GM21515 (cell line): ENCODE measurements at regions not wholly inside any gene's neighbourhood (a gene's known extent, or its start where the extent isn't known, plus 50 kb on each side); places are given as distances from the start of the nearest gene placed in this dataset.
"Not testable (repeated sequence)": the region's sequence is repeated elsewhere in the genome, so short reads cannot be mapped to it uniquely, and the experiment has no call there.

Experiments
- ATAC-seq: cut with Tn5 transposase; IDR thresholded peaks from one replicate; pipeline ENCODE4 v1.9.1; 2021; ENCODE audit not compliant: unreplicated experiment

DNA sequence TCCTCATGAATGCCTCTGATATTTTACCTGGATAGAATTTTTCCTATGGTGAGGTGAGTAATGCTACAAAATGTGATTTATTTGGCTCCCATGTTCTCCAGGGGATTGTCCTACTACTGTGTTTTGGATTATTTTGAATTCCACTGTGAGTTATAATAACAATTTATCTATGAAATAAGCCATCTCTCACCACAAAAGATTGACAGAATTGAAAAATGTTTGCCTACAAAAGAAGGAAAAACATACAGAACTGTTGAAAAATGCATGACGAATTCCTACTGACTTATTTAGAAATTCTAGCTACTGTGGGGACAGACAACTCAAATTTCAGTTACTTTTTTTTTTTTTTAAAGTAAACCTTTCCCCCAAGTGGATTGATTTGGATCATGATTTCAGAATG is 463.7 kb upstream of the GRIN3A start:
- no peak for ATAC-seq

DNA sequence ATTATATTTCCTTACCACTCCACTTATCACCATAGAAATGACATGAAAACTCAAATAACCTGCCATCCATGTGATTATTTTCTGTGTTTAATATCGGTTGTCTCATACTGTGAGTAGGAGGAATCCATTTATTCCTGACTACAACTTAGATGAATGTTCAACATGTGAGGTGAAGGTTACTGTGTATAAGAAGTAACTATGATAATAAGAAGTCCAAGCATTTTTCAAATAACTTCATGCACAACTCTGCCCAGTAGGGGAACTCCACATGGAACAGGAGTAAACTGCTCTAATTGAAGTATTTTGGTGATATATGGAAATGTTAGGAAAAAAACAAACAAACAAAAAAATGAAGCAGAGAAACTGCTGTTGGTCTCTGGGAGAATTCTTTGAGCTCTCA is 447.5 kb upstream of the GRIN3A start:
- no peak for ATAC-seq

DNA sequence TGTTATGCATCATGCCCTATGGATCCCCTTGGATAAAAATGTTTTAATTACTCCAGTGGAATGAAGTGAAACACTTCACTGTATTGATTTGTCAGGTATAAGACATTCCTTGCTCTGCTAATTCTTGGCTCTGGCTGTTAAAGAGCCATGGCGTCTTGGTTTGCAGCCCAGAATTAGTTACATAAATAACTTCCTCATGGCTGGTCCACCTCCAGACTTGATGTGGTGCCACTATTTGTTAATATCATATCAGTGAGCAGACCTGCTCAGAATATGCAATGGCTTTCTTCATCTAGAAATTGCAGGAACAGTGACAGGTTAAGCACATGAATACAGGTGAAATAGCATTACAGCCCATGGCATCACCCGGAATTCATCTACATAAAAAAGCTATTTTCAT is 446.9 kb upstream of the GRIN3A start:
- ATAC-seq: no peak

DNA sequence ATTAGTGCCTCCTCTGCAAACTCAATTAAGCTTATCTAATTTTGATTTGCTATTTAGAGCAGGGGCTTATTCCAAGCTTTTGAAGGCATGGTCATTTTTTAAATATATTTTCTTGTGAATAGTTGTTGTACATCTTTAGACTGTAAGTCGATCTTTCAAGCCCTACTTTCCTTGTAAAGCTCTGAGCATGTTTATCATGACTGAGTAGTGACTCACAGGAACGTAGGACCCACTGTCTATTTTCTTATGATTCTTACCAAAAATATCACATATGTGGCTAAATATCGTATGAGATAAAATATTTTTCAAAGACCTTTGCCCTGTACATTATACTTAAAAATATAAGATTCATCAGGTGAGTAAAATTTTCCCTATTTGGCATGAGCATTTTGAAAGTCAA is 440.4 kb upstream of the GRIN3A start:
- ATAC-seq: no peak

DNA sequence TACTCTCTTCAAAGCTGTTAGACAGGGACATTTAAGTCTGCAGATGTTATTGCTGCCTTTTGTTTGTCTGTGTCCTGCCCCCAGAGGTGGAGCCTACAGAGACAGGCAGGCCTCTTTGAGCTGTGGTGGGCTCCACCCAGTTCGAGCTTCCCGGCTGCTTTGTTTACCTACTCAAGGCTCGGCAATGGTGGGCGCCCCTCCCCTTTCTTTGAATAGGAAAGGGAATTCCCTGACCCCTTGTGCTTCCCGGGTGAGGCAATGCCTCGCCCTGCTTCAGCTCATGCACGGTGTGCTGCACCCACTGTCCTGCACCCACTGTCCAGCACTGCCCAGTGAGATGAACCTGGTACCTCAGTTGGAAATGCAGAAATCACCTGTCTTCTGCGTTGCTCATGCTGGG is 435.8 kb upstream of the GRIN3A start:
- ATAC-seq: not testable (repeated sequence)

DNA sequence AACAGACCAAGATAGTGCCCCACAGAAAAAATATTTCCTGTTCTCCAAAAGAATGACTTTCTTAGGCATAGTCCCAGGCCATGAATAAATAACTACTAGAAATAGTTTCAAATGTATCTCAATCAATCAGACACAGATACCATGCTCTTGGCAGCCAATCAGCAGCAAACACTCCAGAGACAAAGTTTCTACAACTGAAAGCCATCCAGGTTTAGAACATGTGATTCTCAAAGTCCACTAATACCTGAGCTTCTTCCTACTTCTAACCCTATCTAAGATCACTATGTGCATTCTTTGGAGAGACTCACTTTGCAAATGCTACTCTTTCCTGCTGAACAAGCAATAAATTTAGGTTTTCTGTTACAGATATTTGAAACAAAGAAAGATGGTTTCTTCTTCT is 425.8 kb upstream of the GRIN3A start:
- no peak for ATAC-seq

DNA sequence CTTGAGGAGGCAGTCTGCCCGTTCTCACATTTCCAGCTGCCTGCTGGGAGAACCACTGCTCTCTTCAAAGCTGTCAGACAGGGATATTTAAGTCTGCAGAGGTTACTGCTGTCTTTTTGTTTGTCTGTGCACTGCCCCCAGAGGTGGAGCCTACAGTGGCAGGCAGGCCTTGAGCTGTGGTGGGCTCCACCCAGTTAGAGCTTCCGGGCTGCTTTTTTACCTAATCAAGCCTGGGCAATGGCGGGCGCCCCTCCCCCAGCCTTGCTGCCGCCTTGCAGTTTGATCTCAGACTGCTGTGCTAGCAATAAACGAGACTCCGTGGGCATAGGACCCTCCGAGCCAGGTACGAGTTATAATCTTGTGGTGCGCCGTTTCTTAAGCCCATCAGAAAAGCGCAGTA is 414.6 kb upstream of the GRIN3A start:
- not testable (repeated sequence) for ATAC-seq

DNA sequence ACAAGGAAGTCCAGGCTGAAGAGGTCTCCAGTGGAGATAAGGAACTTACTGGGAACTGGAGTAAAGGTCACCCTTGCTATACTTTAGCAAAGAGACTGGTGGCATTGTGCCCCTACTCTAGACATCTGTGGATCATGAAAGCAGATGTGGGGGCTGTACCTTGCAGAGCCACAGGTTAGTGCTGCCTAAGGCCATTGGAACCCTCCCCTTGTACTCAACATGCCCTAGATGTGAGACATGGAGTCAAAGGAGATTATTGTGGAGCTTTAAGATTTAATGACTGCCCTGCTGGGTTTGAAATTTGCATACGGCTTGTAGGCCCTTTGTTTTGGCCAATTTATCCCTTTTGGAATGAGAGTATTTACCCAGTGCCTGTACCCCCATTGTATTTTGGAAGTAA is 397.3 kb upstream of the GRIN3A start:
- ATAC-seq: no peak

DNA sequence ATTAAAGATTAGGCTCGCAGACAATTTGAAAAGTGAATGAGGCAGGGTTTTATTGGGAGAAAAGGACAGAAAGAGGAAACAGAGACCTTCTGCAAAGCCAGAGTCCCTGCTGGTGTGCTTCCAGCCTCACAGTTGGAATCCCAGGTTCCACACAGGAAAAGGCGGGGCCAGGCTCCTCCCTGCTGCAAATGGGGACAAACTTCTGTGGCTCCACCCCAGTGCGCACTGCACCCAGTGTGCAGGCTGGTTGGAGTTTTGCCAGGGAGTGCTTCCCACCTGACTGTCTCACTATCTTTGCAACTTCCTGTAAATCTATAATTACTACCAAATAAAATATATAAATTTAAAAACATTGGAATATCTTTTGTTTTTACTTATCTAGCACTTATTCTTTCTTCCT is 386.0 kb upstream of the GRIN3A start:
- ATAC-seq: no peak

DNA sequence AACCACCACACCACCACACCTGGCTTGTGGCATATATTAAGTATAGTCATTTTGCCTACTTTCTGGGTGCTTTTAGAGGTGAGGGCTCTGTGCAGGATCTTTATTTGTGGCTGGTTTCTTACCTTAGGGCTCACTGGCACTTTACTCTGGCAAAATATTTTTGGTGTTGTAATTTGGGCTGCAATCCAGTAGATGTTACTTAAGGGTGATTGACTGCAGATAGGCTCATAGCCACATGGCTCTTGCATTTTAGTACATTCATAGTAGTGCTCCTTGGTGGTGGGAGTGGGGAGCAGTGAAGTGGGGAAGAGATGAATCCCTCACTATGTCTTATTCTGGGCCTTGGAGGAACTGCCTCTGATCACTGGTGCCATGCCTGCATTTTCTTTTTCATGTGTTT is 376.1 kb upstream of the GRIN3A start:
- no peak for ATAC-seq

DNA sequence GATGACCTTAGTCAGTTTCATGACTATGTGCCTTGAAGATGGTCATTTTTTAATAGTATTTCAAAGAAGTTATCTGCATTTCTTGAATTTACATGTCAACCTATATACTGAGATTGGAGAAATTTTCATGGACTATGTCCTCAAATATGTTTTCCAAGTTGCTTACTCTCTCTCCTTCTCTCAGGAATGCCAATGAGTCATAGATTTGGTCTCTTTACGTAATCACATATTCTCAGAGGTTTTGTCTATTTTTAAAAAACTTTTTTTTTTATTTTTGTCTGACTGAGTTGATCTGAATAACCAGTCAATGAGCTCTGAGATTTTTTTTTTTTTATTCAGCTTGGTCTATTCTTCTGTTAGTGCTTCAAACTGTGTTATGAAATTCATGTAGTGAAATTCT is 374.7 kb upstream of the GRIN3A start:
- no peak for ATAC-seq

DNA sequence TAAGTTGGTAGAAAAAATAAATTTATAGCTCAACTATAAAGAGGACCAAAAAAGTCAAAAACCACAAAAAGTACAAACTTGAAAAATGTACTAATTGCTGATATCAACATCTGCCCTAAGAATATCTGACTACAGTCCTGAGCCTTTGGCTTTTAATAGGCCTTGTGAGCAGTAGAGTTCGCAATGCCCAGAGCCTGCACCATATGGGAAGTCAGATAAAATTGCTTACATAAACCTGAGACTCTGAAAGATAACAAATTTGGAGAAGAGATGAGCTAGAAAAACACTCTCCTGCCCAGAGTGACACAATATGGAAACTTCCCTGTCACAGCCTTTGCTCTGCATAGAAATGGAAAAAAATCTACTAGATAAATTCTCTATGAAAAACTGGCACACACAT is 368.0 kb upstream of the GRIN3A start:
- no peak for ATAC-seq

DNA sequence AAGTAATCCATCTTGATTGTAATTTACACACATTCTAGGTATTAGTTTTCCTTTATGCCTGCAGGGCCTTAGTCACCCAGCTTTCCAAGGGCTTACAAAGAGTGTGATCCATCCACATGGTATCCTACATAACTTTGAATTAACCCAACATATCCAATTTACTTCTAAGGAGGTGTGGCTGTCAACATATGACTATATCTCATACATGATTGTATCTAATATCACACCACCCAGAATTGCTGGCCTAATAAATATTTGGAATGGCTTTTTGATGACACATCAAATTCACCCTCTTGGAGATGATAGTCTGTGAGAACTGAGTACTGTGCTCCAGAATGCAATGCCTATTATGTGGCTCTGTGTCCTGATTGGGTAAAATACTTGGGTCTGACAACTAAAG is 363.3 kb upstream of the GRIN3A start:
- no peak for ATAC-seq

DNA sequence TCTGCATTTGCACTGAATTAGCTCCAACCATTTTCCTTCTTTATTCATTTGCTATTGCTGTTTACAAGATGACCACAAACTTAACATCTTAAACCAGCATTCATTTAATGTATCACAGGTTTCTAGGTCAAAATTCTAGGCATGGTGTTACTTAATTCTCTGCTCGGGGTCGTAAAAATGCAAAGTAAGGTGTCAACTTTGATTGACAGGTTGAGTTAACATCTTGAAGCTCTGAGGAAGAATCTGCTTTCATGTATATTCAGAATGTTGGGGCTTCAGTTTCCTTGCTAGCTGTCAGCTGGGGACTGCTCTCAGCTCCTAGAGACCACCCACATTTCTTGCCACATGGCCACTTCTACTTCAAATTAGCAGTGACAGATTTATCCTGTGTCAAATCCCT is 348.7 kb upstream of the GRIN3A start:
- ATAC-seq: no peak

DNA sequence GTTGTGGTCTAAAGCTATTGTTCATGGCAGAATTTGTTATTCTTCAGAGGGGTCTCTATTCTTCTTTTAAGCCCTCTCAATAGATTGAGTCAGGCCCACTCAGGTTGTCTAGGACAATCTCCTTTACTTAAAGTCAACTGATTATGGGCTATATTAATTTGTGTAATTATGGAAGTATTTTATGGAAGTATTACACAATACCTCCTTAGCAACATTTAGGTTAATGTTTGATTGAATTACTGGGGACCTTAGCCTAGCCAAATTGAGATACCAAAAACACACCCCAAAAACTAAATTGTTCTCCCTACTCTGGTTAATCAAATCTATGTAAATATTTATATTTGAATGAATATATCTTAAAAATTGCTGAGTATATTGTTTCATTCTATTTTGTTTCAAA is 347.1 kb upstream of the GRIN3A start:
- ATAC-seq: no peak

DNA sequence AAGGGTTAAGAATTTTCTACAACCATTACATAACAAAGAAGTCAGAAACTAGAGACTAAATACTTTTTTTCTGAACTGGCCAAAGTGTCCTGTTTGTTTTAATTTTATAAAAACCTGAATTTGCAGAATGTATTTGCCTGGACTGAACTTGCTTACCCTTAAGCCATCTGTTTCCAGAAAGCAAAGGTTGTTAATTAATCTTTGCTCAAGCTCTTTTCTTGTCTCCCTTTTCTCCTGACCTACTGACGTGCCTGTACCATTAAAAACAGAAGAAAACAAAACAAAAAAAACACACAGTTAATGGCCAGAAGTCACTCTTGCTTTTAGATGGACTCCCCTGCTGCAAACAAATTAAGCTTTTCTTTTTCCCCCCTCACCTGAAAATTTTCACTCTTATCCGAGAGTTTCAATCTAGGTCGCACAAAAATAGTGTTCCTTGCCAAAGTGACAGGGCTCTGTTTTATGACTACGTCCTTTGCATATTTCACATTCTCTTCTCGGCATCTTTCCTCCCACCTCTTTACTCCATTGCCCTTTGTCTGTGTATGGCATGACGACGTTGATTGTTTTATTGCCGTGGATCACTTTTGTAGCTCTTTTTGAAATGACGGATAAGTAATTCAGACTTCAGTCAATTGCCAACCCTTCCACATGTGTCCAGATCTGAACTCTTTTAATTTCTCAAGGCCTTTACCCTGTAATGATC is 333.8 kb upstream of the GRIN3A start:
- no peak for ATAC-seq

DNA sequence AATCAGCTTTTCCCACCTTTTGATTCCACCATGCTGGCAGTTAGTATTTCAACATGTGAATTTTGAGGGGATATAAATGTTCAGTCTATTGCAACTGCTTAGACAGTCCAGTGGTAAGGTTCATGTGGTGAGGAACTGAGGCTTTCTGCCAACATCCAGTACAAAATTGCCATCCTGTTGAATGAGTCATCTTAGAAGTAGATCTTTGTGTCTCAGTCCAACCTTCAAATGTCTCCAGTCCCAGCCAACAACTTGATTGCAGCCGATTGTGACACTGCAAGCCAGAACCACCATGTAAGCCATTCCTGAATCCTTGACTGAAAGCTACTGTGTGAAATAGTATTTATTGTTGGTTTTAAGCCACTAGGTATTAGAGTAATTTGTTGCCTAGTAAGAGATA is 331.5 kb upstream of the GRIN3A start:
- no peak for ATAC-seq

DNA sequence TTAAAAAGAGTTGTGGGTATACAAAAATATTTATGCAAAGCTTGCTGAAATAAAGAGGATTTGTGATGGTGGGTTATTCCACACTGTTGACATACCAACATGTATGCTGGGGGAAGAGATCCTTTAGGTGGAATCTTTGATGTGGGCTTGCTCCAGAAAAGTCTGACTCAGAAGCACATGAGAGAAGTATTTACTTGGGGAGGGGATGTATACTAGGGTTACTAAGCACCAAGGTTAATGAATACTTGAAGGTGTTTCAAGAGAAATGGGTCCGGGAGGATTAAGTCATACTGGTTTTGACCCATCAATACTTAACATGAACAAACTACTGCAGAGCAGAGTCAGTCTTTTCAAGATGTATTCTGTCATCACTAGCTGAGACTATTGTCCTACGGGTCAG is 316.4 kb upstream of the GRIN3A start:
- ATAC-seq: no peak

DNA sequence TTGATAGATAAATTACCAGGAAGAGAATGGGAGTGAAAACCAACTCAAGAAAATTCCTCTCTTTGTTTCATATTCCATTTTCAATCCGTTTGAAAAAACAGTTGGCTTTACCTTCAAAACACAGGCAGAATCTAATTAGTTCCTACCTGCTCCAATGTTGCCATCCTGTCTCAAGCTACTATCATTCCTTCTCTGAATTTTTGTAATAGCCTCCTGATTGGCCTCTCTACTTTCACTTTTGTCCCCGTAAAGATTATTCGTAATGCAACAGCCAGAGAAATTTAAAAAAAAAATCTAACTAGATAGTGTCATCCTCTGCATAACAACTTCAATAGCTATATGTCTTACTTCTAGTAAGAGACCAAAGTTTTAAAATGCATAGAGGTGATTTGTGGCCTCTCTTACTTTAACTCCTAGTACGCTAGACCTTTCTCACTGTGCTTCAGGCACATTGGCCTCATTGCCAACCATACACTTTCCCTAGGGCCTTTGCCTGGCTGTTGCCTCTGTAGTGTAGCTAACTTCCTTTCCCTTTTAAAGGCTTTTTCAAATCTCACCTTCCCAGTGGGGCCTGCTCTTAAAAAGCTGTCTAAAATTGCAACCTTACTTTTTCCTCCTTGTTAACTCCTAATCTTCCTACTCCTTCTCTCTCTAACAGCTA is 311.3 kb upstream of the GRIN3A start:
- no peak for ATAC-seq

DNA sequence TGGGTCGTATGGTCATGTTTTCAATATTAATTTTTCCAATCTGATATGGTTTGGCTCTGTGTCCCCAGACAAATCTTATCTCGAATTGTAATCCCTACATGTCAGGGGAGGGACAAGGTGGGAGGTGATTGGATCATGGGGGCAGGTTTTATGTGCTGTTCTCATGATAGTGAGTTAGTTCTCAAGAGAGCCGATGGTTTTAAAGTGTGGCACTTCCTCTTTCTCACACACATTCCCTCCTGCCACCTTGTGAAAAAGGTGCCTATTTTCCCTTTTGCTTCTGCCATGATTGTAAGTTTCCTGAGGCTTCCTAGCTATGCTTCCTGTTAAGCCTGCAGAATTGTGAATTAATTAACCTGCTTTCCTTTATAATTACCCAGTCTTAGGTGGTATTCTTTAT is 309.1 kb upstream of the GRIN3A start:
- ATAC-seq: no peak

DNA sequence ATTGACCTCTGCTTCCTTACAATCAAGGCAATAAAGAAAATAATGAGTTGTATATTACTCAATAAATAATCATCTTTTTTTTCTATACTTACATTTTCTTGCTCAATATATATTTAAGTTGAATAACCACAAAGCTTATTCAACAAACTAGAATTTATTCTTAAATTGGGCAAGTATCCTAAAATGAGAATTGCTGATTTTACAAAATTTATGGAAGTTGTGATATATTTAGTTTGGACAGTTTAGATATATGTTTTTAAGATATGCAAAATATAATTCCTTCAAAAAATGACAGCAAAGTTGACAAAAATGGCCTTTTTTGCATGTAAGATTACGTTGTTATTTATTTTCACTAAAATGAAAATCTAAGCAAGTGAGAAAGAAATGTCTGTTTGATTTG is 305.7 kb upstream of the GRIN3A start:
- no peak for ATAC-seq

DNA sequence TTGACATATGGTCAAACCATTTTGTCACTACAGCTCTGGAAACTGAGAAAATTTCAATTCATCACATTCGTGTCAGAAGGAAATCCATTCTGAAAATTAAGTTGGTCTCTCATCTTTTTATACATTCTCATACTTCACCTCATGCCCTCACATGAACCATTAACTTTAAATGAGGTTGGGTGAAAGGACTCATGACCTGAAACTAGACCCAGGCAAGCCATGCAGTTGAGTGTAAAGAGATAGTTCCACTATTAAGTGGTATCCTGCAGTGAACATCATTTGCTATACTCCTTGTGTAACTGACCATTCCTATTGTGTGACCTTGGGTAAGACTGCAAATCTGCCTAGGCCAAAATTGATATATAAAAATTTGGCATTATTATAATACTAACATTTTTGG is 299.6 kb upstream of the GRIN3A start:
- no peak for ATAC-seq

DNA sequence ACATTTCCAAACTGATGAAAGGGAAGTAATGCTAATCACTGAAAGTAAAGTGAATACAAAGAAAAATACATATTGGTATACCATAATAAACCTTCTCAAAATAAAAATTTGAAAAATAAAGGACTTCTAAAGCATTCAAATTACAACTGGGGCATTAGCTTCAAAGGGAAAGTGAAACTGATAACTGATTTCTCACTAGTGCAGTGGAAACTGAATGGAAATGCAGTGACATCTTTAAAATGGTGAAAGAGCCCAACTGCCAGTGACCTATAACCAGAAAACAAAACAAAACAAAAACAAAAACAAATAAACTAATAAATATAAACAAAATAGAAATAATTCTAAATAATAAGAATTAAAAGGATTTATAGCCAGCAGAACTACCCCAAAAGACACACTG is 297.5 kb upstream of the GRIN3A start:
- no peak for ATAC-seq
